HAP-1 (cell line): ENCODE measurements at regions not wholly inside any gene's neighbourhood (a gene's known extent, or its start where the extent isn't known, plus 50 kb on each side); places are given as distances from the start of the nearest gene placed in this dataset.
"Not testable (repeated sequence)": the region's sequence is repeated elsewhere in the genome, so short reads cannot be mapped to it uniquely, and the experiment has no call there.

ENCODE experiments used
- DNase-seq, 2 experiments: peaks; one replicate each; pipeline ENCODE4 v3.0.0-alpha.2; 2016 to 2020; ENCODE audit warnings: low spot score in 2 of 2
- H3K27me3 ChIP-seq: fragments of 250-450 bp; sonication (Bioruptor Pico); 2 replicates; pipeline ENCODE4 v1.5.1; 2020; ENCODE audit warnings: low read depth, mild to moderate bottlenecking, moderate library complexity
- H3K36me3 ChIP-seq: fragments of 250-450 bp; sonication (Bioruptor Pico); replicated peaks from 2 replicates; pipeline ENCODE4 v1.5.1; 2020; ENCODE audit warnings: mild to moderate bottlenecking
- H3K4me1 ChIP-seq: fragments of 250-450 bp; sonication (Bioruptor Pico); 2 replicates; pipeline ENCODE4 v1.5.1; 2020; ENCODE audit warnings: mild to moderate bottlenecking
- H3K4me3 ChIP-seq: fragments of 250-450 bp; sonication (Bioruptor Pico); 2 replicates; pipeline ENCODE4 v1.5.1; 2020; ENCODE audit warnings: mild to moderate bottlenecking, moderate library complexity
- H3K9me3 ChIP-seq: fragments of 250-450 bp; sonication (Bioruptor Pico); 2 replicates; pipeline ENCODE4 v1.5.1; 2020; ENCODE audit warnings: mild to moderate bottlenecking, moderate library complexity
- in situ Hi-C: fragments of 300-500 bp; cut with MboI; formaldehyde crosslinking; loops from 3 replicates; pipeline ENCODE4 v1.14.3; 2020; ENCODE audit warnings: low sequenced_read_pairs, inconsistent platforms, mixed read lengths

GRCh38 chr1:228611707-228612106, 123.6 kb upstream of the RHOU start:
- in situ Hi-C loops, H3K36me3 ChIP-seq, DNase-seq, H3K4me1 ChIP-seq, H3K4me3 ChIP-seq, H3K9me3 ChIP-seq, H3K27me3 ChIP-seq: not testable (repeated sequence)

- H3K4me1 ChIP-seq, H3K9me3 ChIP-seq, DNase-seq, H3K36me3 ChIP-seq, H3K27me3 ChIP-seq, in situ Hi-C loops: not testable (repeated sequence)
- H3K4me3 ChIP-seq: 0 out of 2 replicates have a peak overlapping the region, but pooled peaks have one; percentile 12
Observed at GRCh38 chr1:228622002-228622716, 113.1 kb upstream of the RHOU start.

- H3K36me3 ChIP-seq, in situ Hi-C loops, H3K4me3 ChIP-seq, DNase-seq, H3K9me3 ChIP-seq, H3K27me3 ChIP-seq, H3K4me1 ChIP-seq: not testable (repeated sequence)
Observed at GRCh38 chr1:228626481-228626880, 108.8 kb upstream of the RHOU start.

- H3K4me3 ChIP-seq, H3K36me3 ChIP-seq, DNase-seq, H3K27me3 ChIP-seq, in situ Hi-C loops, H3K9me3 ChIP-seq, H3K4me1 ChIP-seq: not testable (repeated sequence)
Observed at GRCh38 chr1:228632858-228633257, 102.4 kb upstream of the RHOU start.

- H3K4me3 ChIP-seq, in situ Hi-C loops: not testable (repeated sequence)
- peak in 1 of 2 experiments; percentile 72 for DNase-seq
Observed at GRCh38 chr1:228635304-228635703, 100.0 kb upstream of the RHOU start.

GRCh38 chr1:228637529-228637928, 97.8 kb upstream of the RHOU start:
- in situ Hi-C loops, DNase-seq, H3K4me1 ChIP-seq, H3K4me3 ChIP-seq, H3K36me3 ChIP-seq, H3K27me3 ChIP-seq, H3K9me3 ChIP-seq: not testable (repeated sequence)

More at GRCh38 chr1:228635304-228635703, 100.0 kb upstream of the RHOU start:
- not testable (repeated sequence) for H3K9me3 ChIP-seq, H3K27me3 ChIP-seq, H3K4me1 ChIP-seq, H3K36me3 ChIP-seq

- Histone ChIP-seq H3K36me3 (no peaks in the 10 kb centered on the region), H3K9me3 (no peaks in the 10 kb centered on the region), H3K27me3 (no peaks in the 10 kb centered on the region), H3K4me1 (peaks cover 6% of the 10 kb centered on the region; the same call in 1 of the 2 replicates), H3K4me3 (peak overlapping the region; percentile 46)
- in situ Hi-C loops: no loop called here
- DNase-seq: peak; percentile 42 to 54
Observed at GRCh38 chr1:228646717-228647522, 88.4 kb upstream of the RHOU start.

- Histone ChIP-seq H3K4me3 (peak overlapping the region; percentile 46), H3K9me3 (no peaks in the 10 kb centered on the region), H3K27me3 (no peaks in the 10 kb centered on the region), H3K4me1 (peaks cover 6% of the 10 kb centered on the region; the same call in 1 of the 2 replicates), H3K36me3 (no peaks in the 10 kb centered on the region)
- DNase-seq: peak; percentile 82 to 87
- in situ Hi-C loops: no loop called here
Observed at GRCh38 chr1:228647523-228648444, 87.5 kb upstream of the RHOU start.

- Histone ChIP-seq H3K9me3 (no peaks in the 10 kb centered on the region), H3K4me1 (peaks cover 6% of the 10 kb centered on the region; the same call in 1 of the 2 replicates), H3K27me3 (no peaks in the 10 kb centered on the region), H3K4me3 (peak overlapping the region; percentile 46), H3K36me3 (no peaks in the 10 kb centered on the region)
- in situ Hi-C loops: no loop called here
- peak in 1 of 2 experiments; percentile 36 for DNase-seq
Observed at GRCh38 chr1:228648647-228649383, 86.5 kb upstream of the RHOU start.

GRCh38 chr1:228650141-228650540, 85.1 kb upstream of the RHOU start:
- no peaks in the 10 kb centered on the region for H3K9me3 ChIP-seq
- DNase-seq: no peak
- no peak overlapping the region for H3K4me3 ChIP-seq
- peaks cover 6% of the 10 kb centered on the region; the same call in 1 of the 2 replicates for H3K4me1 ChIP-seq
- H3K27me3 ChIP-seq: no peaks in the 10 kb centered on the region
- H3K36me3 ChIP-seq: no peaks in the 10 kb centered on the region
- in situ Hi-C loops: no loop called here

GRCh38 chr1:228650946-228651345, 84.3 kb upstream of the RHOU start:
- Histone ChIP-seq H3K4me3 (no peak overlapping the region), H3K36me3 (no peaks in the 10 kb centered on the region), H3K4me1 (peaks cover 6% of the 10 kb centered on the region; the same call in 1 of the 2 replicates), H3K27me3 (no peaks in the 10 kb centered on the region), H3K9me3 (no peaks in the 10 kb centered on the region)
- in situ Hi-C loops: no loop called here
- DNase-seq: no peak

- no peaks in the 10 kb centered on the region for H3K9me3 ChIP-seq
- H3K4me1 ChIP-seq: peaks cover 6% of the 10 kb centered on the region; the same call in 1 of the 2 replicates
- no peaks in the 10 kb centered on the region for H3K27me3 ChIP-seq
- no peaks in the 10 kb centered on the region for H3K36me3 ChIP-seq
- in situ Hi-C loops: no loop called here
- H3K4me3 ChIP-seq: no peak overlapping the region
- DNase-seq: no peak
Observed at GRCh38 chr1:228652116-228652515, 83.2 kb upstream of the RHOU start.

GRCh38 chr1:228653057-228653456, 82.2 kb upstream of the RHOU start:
- H3K36me3 ChIP-seq, in situ Hi-C loops, H3K4me3 ChIP-seq, DNase-seq, H3K27me3 ChIP-seq, H3K4me1 ChIP-seq, H3K9me3 ChIP-seq: not testable (repeated sequence)
